B cell (primary cell): ENCODE measurements at regions not wholly inside any gene's neighbourhood (a gene's known extent, or its start where the extent isn't known, plus 50 kb on each side); places are given as distances from the start of the nearest gene placed in this dataset.

Source experiments
- EZH2 ChIP-seq: IDR thresholded peaks from 2 replicates; pipeline ENCODE4 v1.6.1; 2012; ENCODE audit warnings: borderline replicate concordance, low read depth, mild to moderate bottlenecking, moderate library complexity, low read length; ENCODE audit not compliant: insufficient read depth, poor library complexity, severe bottlenecking
- TF ChIP-seq, protein P1 (sequence below): fragments of 200-600 bp; IDR thresholded peaks from one replicate; pipeline ENCODE4 v1.8.0; 2022; ENCODE audit warnings: antibody characterized with exemption, mild to moderate bottlenecking

DNA sequence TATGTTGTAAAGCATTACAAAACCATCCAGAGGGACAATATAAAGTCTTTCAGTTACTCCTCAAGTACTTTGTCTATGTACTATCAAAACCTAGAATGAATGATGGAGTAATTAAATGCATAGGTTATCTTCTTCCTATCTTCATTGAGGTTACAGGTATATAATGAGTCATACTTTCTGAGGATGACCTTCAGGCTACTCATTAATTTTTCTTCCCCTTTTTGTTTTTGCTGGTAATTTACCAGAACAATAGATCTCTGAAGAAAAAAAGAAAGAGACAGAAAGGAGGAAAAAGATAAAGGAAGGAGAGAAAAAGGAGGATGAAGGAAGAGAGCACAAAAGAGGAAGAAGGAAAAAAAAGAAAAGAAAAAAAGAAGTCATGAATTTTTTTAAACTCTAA is 398.4 kb downstream of the TBC1D32 start:
- TF ChIP-seq, protein P1, sequence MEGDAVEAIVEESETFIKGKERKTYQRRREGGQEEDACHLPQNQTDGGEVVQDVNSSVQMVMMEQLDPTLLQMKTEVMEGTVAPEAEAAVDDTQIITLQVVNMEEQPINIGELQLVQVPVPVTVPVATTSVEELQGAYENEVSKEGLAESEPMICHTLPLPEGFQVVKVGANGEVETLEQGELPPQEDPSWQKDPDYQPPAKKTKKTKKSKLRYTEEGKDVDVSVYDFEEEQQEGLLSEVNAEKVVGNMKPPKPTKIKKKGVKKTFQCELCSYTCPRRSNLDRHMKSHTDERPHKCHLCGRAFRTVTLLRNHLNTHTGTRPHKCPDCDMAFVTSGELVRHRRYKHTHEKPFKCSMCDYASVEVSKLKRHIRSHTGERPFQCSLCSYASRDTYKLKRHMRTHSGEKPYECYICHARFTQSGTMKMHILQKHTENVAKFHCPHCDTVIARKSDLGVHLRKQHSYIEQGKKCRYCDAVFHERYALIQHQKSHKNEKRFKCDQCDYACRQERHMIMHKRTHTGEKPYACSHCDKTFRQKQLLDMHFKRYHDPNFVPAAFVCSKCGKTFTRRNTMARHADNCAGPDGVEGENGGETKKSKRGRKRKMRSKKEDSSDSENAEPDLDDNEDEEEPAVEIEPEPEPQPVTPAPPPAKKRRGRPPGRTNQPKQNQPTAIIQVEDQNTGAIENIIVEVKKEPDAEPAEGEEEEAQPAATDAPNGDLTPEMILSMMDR: no peak
- no peak for TF ChIP-seq EZH2
